ENCODE measurements at regions not wholly inside any gene's neighbourhood (a gene's known extent, or its start where the extent isn't known, plus 50 kb on each side); places are given as distances from the start of the nearest gene placed in this dataset.

DNA sequence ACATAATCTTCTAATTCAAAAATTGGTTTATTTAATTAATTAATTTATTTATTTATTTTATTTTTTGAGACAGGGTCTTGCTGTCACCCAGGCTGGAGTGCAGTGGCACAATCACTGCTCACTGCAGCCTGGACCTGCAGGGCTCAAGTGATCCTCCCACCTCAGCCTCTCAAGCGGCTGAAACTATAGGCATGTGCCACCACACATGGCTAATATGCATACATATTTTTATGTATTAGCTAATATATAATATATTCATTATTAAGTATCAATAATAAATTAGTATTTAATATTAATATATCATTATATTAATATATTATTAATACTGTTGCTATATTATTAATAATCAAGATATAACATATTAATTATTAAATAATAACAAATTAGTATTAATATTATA lies 406.7 kb downstream of the GPATCH2 start:
- TF ChIP-seq SIN3A (IDR thresholded peaks at IDR 0.05; ENCODE audit: borderline replicate concordance, insufficient read depth, low read length) (no peak), REST (IDR thresholded peaks at IDR 0.05; ENCODE audit: insufficient read depth in 1 of 2, low read depth in 2 of 2, low read length in 2 of 2) (no peak), FOXP2 (optimal IDR thresholded peaks at IDR 0.05; ENCODE audit: borderline replicate concordance, extremely low read depth, extremely low read length, insufficient read depth) (no peak), POLR2AphosphoS5 (IDR thresholded peaks at IDR 0.05; ENCODE audit: low read depth, low read length) (no peak), TAF1 (IDR thresholded peaks at IDR 0.05; ENCODE audit: borderline replicate concordance, insufficient read depth, low read length) (no peak)

GRCh38 chr1:217214551-217214950 lies 416.3 kb downstream of the GPATCH2 start:
- TF ChIP-seq FOXP2 (optimal IDR thresholded peaks at IDR 0.05; ENCODE audit: borderline replicate concordance, extremely low read depth, extremely low read length, insufficient read depth) = no peak
- no peak for TF ChIP-seq REST (IDR thresholded peaks at IDR 0.05; ENCODE audit: insufficient read depth in 1 of 2, low read depth in 2 of 2, low read length in 2 of 2)
- no peak for TF ChIP-seq TAF1 (IDR thresholded peaks at IDR 0.05; ENCODE audit: borderline replicate concordance, insufficient read depth, low read length)
- TF ChIP-seq POLR2AphosphoS5 (IDR thresholded peaks at IDR 0.05; ENCODE audit: low read depth, low read length) = no peak
- no peak for TF ChIP-seq SIN3A (IDR thresholded peaks at IDR 0.05; ENCODE audit: borderline replicate concordance, insufficient read depth, low read length)

- TF ChIP-seq REST (IDR thresholded peaks at IDR 0.05; ENCODE audit: insufficient read depth in 1 of 2, low read depth in 2 of 2, low read length in 2 of 2) = no peak
- TF ChIP-seq FOXP2 (optimal IDR thresholded peaks at IDR 0.05; ENCODE audit: borderline replicate concordance, extremely low read depth, extremely low read length, insufficient read depth) = no peak
- no peak for TF ChIP-seq SIN3A (IDR thresholded peaks at IDR 0.05; ENCODE audit: borderline replicate concordance, insufficient read depth, low read length)
- TF ChIP-seq POLR2AphosphoS5 (IDR thresholded peaks at IDR 0.05; ENCODE audit: low read depth, low read length) = no peak
- TF ChIP-seq TAF1 (IDR thresholded peaks at IDR 0.05; ENCODE audit: borderline replicate concordance, insufficient read depth, low read length) = no peak
Observed at GRCh38 chr1:217211486-217211885, 419.4 kb downstream of the GPATCH2 start.

DNA sequence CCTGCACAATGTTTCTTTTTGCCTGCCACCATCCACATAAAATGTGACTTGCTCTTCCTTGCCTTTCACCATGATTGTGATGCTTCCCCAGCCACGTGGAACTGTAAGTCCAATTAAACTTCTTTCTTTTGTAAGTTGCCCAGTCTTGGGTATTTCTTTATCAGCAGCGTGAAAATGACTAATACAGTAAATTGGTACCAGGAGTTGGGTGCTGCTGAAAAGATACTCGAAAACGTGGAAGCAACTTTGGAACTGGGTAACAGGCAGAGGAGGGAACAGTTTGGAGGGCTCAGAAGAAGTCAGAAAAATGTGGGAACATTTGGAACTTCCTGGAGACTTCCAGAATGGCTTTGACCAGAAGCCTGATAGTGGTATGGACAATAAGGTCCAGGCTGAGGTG lies 425.3 kb downstream of the GPATCH2 start:
- TF ChIP-seq SIN3A (IDR thresholded peaks at IDR 0.05; ENCODE audit: borderline replicate concordance, insufficient read depth, low read length) (no peak), TAF1 (IDR thresholded peaks at IDR 0.05; ENCODE audit: borderline replicate concordance, insufficient read depth, low read length) (no peak), FOXP2 (optimal IDR thresholded peaks at IDR 0.05; ENCODE audit: borderline replicate concordance, extremely low read depth, extremely low read length, insufficient read depth) (no peak), POLR2AphosphoS5 (IDR thresholded peaks at IDR 0.05; ENCODE audit: low read depth, low read length) (no peak), REST (IDR thresholded peaks at IDR 0.05; ENCODE audit: insufficient read depth in 1 of 2, low read depth in 2 of 2, low read length in 2 of 2) (no peak)

DNA sequence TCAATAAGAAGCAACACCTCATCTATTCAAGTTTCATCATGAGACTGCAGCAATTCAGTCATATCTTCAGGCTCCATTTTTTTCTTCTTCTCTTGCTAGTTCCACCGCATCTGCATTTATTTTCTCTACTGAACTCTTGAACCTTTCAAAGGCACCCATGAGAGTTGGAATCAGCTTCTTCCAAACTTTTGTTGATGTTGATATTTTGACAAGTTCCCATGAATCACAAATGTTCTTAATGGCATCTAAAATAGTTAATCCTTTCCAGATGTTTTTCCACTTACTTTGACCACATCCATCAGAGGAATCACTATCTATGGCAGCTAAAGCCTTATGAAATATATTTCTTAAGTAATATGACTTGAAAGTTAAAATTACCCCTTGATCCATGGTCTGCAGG lies 434.3 kb downstream of the GPATCH2 start:
- TF ChIP-seq POLR2AphosphoS5 (IDR thresholded peaks at IDR 0.05; ENCODE audit: low read depth, low read length) = no peak
- TF ChIP-seq SIN3A (IDR thresholded peaks at IDR 0.05; ENCODE audit: borderline replicate concordance, insufficient read depth, low read length) = no peak
- TF ChIP-seq TAF1 (IDR thresholded peaks at IDR 0.05; ENCODE audit: borderline replicate concordance, insufficient read depth, low read length) = no peak
- TF ChIP-seq FOXP2 (optimal IDR thresholded peaks at IDR 0.05; ENCODE audit: borderline replicate concordance, extremely low read depth, extremely low read length, insufficient read depth) = no peak
- no peak for TF ChIP-seq REST (IDR thresholded peaks at IDR 0.05; ENCODE audit: insufficient read depth in 1 of 2, low read depth in 2 of 2, low read length in 2 of 2)

All from PFSK-1 (cell line).